Endodermal cell (in vitro differentiated cells): ENCODE measurements at regions not wholly inside any gene's neighbourhood (a gene's known extent, or its start where the extent isn't known, plus 50 kb on each side); places are given as distances from the start of the nearest gene placed in this dataset.

ENCODE experiments used
- DNase-seq: peaks from one replicate; pipeline ENCODE4 v3.0.0-alpha.2; 2017
- H3K27ac ChIP-seq: 2 replicates; pipeline ENCODE4 v1.5.1; 2013; ENCODE audit warnings: mild to moderate bottlenecking, low read depth, low read length, moderate library complexity
- H3K27me3 ChIP-seq: 2 replicates; pipeline ENCODE4 v1.6.1; 2013; ENCODE audit warnings: mild to moderate bottlenecking, low read length, moderate library complexity; ENCODE audit not compliant: insufficient read depth, control insufficient read depth, poor library complexity, severe bottlenecking
- H3K36me3 ChIP-seq: 2 replicates; pipeline ENCODE4 v1.7.0; 2013; ENCODE audit warnings: mild to moderate bottlenecking, low read length, moderate library complexity; ENCODE audit not compliant: control insufficient read depth, insufficient read depth
- H3K4me1 ChIP-seq: one replicate; pipeline ENCODE4 v1.7.0; 2013; ENCODE audit warnings: low read length; ENCODE audit not compliant: control insufficient read depth, insufficient read depth
- H3K4me3 ChIP-seq: 2 replicates; pipeline ENCODE4 v1.5.1; 2013; ENCODE audit warnings: mild to moderate bottlenecking, low read length, moderate library complexity
- H3K9ac ChIP-seq: 2 replicates; pipeline ENCODE4 v1.6.1; 2013; ENCODE audit warnings: mild to moderate bottlenecking, low read length, moderate library complexity; ENCODE audit not compliant: poor library complexity, severe bottlenecking; ENCODE audit errors: extremely low read depth
- H3K9me3 ChIP-seq: 2 replicates; pipeline ENCODE4 v1.6.1; 2013; ENCODE audit warnings: mild to moderate bottlenecking, low read length, moderate library complexity; ENCODE audit not compliant: control insufficient read depth
- H3K27ac Mint-ChIP-seq: 2 replicates; pipeline ENCODE4 v1.8.0; 2020; ENCODE audit warnings: mixed read lengths
- H3K27me3 Mint-ChIP-seq: 2 replicates; pipeline ENCODE4 v1.8.0; 2021; ENCODE audit warnings: mild to moderate bottlenecking, mixed read lengths; ENCODE audit not compliant: insufficient read depth
- H3K36me3 Mint-ChIP-seq: 2 replicates; pipeline ENCODE4 v1.8.0; 2020; ENCODE audit warnings: low read depth, mixed read lengths
- H3K4me1 Mint-ChIP-seq: 2 replicates; pipeline ENCODE4 v1.8.0; 2020; ENCODE audit warnings: mixed read lengths
- H3K4me3 Mint-ChIP-seq: 2 replicates; pipeline ENCODE4 v1.8.0; 2020; ENCODE audit warnings: mild to moderate bottlenecking, moderate library complexity, mixed read lengths
- H3K9me3 Mint-ChIP-seq: 2 replicates; pipeline ENCODE4 v1.8.0; 2020; ENCODE audit warnings: mild to moderate bottlenecking, mixed read lengths
- CTCF ChIP-seq: fragments of 200-600 bp; sonication (generic); conservative IDR thresholded peaks from 2 replicates; pipeline ENCODE4 v1.5.0; 2021; ENCODE audit warnings: antibody characterized with exemption, mild to moderate bottlenecking
- WGBS, 2 experiments: methylation state at CpG; one replicate each; pipeline versions ENCODE4 v1.1.5 to v1.1.7; 2013; ENCODE audit warnings: missing lambda C conversion rate in 2 of 2, mixed read lengths in 1 of 2; ENCODE audit not compliant: insufficient coverage in 1 of 2, insufficient read length in 1 of 2; 5-methylcytosine and 5-hydroxymethylcytosine counted together

- H3K36me3 ChIP-seq = no peaks in the 10 kb centered on the region
- peaks cover 2% of the 10 kb centered on the region for H3K9me3 Mint-ChIP-seq
- no peak for TF ChIP-seq CTCF
- H3K27ac ChIP-seq = no peak overlapping the region
- no peaks in the 10 kb centered on the region for H3K27me3 Mint-ChIP-seq
- no peaks in the 10 kb centered on the region for H3K4me1 Mint-ChIP-seq
- no peak overlapping the region for H3K27ac Mint-ChIP-seq
- no peaks in the 10 kb centered on the region for H3K9me3 ChIP-seq
- no peak overlapping the region for H3K4me3 Mint-ChIP-seq
- no peak overlapping the region for H3K4me3 ChIP-seq
- H3K9ac ChIP-seq = no peak overlapping the region
- DNase-seq = no peak
- WGBS, 2 experiments = 63 to 80% methylated on average over 7 of the region's 7 CpGs
- no peaks in the 10 kb centered on the region for H3K36me3 Mint-ChIP-seq
- H3K27me3 ChIP-seq = no peaks in the 10 kb centered on the region
- no peaks in the 10 kb centered on the region for H3K4me1 ChIP-seq
Observed at GRCh38 chr1:238336531-238336930, 445.8 kb upstream of the ZP4 start.

- H3K9ac ChIP-seq = no peak overlapping the region
- no peak overlapping the region for H3K4me3 ChIP-seq
- Mint-ChIP-seq H3K36me3 (no peaks in the 10 kb centered on the region), H3K4me3 (no peak overlapping the region), H3K27me3 (no peaks in the 10 kb centered on the region), H3K4me1 (no peaks in the 10 kb centered on the region), H3K9me3 (peaks cover 2% of the 10 kb centered on the region), H3K27ac (no peak overlapping the region)
- TF ChIP-seq CTCF = no peak
- H3K4me1 ChIP-seq = no peaks in the 10 kb centered on the region
- no peaks in the 10 kb centered on the region for H3K9me3 ChIP-seq
- H3K27me3 ChIP-seq = no peaks in the 10 kb centered on the region
- H3K36me3 ChIP-seq = no peaks in the 10 kb centered on the region
- H3K27ac ChIP-seq = no peak overlapping the region
- 100% methylated on average over 1 of the region's 1 CpG; no CpG with 5 or more reads in 1 of the 2 experiments for WGBS, 2 experiments
- no peak for DNase-seq
Observed at GRCh38 chr1:238334170-238334569, 443.4 kb upstream of the ZP4 start.

GRCh38 chr1:238331557-238331956 lies 440.8 kb upstream of the ZP4 start:
- Mint-ChIP-seq H3K9me3 (peaks cover 10% of the 10 kb centered on the region), H3K36me3 (no peaks in the 10 kb centered on the region), H3K27me3 (no peaks in the 10 kb centered on the region), H3K4me3 (no peak overlapping the region), H3K27ac (no peak overlapping the region), H3K4me1 (no peaks in the 10 kb centered on the region)
- Histone ChIP-seq H3K4me3 (no peak overlapping the region), H3K4me1 (no peaks in the 10 kb centered on the region), H3K9me3 (no peaks in the 10 kb centered on the region), H3K27ac (no peak overlapping the region), H3K27me3 (no peaks in the 10 kb centered on the region), H3K9ac (no peak overlapping the region), H3K36me3 (no peaks in the 10 kb centered on the region)
- DNase-seq = no peak
- no peak for TF ChIP-seq CTCF
